Pons (tissue), 1 donor: ENCODE measurements at regions not wholly inside any gene's neighbourhood (a gene's known extent, or its start where the extent isn't known, plus 50 kb on each side); places are given as distances from the start of the nearest gene placed in this dataset.

Source experiments
- DNase-seq: peaks from one replicate; pipeline ENCODE4 v3.0.0-alpha.2; 2016; ENCODE audit warnings: low spot score

DNA sequence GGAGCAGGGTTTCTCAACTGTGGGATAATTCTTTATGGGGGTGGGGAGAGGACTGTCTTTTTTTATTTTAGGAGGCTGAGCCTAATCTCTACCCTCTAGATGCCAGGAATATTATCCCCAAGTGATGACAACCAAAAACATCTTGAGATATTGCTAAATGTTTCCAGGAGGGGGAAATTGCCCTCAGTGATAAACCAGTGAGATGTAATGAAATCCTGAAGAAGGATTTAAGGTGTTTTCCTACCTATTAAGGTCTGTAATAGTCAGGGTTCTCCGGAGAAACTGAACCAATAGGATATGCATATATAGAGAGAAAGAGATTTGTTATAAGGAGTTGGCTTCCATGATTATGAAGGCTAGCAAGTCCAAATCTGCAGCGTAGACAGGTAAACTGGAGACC is 208.3 kb upstream of the MIR17HG start:
- DNase-seq, result no peak

DNA sequence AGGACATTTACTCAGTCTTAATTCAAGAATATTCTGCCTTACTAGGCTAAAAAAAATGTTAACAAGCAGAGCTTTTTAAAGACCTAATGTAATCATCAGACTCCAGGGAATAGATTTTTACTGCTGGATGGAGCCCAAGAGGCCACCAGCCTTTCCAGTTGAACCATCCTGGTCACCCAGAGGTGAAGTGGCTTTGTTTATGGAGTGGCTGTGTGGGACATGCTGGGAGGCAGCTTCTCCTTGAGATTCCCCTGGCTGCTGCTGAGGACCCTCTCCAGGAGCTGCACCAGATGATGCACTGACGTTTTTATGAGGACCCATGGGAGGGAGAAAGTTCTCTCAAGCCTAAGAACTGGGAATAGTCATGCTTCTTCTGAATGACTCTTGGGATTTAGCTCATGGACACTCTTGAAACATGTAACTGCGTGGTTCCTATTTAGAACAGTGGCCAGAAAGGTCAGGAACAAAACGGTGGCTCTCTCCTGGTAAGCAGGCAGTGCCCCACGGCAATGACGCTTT is 205.9 kb upstream of the MIR17HG start:
- no peak for DNase-seq

- no peak for DNase-seq
Observed at GRCh38 chr13:91142572-91142971, 204.9 kb upstream of the MIR17HG start.

DNA sequence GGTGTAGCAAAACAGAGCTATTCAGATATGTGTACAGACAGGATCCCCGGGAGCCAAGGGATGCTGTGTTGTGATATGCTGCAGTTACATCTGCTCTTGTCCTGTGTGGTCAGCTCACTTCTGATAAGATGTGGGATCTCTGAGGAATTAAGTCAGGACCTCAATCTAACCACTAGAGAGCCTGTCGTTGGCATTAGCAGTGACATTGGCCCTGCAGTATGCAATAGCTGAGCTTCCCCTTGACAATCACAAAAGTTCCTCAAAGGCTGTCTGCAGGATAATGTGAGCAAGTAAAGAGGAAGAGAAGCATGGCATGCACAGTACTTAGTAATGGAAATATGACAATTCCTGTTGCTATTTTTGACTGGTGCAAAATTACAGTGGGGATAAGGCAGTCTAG is 203.4 kb upstream of the MIR17HG start:
- DNase-seq, result peak; percentile 24

DNA sequence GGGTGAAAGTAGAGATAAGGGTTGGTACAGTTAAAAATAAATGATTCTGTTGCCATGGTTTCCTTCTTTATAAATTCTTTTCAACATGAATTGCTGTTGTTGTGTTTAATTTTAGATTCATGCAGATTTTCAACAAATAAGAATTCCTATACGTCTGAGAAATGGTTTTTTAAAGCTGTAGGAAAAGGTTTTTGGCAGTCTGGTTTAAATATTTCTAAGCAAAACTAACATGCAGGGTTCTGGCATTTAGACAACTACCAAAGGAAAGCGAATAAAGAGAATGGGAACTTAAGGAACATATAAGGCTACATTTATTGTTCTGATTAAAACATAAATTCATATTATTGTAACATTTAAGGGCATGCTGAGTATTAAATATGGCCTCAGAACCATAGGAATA is 203.0 kb upstream of the MIR17HG start:
- DNase-seq, result no peak

GRCh38 chr13:91145571-91146205 is 201.8 kb upstream of the MIR17HG start:
- DNase-seq, result no peak

- no peak for DNase-seq
Observed at GRCh38 chr13:91146601-91147000, 200.9 kb upstream of the MIR17HG start.

GRCh38 chr13:91148098-91148497 is 199.4 kb upstream of the MIR17HG start:
- DNase-seq, result no peak

GRCh38 chr13:91151921-91152320 is 195.6 kb upstream of the MIR17HG start:
- no peak for DNase-seq

DNA sequence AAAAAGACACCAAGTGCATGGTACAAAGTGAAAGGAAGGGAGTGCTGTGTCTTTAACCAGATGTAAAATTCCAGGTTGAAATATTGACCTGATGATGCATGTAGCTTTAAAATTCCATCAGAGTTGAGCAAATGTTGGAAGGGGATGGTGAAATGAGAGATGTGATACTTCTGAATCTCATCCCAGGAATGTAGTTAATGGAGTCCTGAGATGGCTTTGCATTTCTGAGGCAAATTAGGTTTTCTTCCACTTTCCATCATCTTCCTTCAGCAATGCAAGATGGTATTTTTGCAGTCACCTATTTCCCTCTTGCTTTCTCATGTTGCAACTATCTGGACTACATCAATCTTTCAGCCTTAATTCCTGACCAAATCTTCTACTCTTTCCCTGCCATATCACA is 194.1 kb upstream of the MIR17HG start:
- DNase-seq, result no peak

- peak; percentile 61 for DNase-seq
Observed at GRCh38 chr13:91154558-91155353, 192.7 kb upstream of the MIR17HG start.

DNA sequence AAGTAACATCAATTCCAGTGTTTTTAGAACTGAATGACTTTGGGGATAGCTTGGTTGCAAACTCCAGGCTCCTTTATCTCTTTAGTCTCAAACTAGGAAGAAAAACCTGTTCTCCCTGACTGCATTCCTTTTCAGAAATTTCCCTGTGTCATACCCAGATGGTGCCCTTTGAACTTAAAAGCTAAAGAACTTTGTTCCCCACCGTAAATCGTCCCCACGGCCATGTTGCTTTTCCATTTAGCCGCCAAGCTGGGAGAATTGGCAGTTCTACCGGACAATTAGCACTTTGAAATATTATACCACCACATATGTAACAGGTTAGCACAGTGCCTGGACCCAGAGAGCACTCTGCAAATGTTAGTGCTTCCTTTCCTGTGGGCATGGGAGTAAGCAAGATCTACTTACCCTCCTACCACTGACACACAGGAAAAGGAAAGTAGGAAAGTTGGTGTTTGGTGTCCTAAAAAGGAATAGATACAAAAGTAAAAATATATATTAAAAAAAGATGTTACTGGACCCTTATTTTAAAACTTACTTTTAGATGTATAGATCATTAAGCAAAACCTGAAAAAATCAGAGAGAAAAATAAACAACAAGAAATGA is 191.9 kb upstream of the MIR17HG start:
- DNase-seq, result no peak

GRCh38 chr13:91157273-91158016 is 190.0 kb upstream of the MIR17HG start:
- no peak for DNase-seq

GRCh38 chr13:91158017-91158395 is 189.5 kb upstream of the MIR17HG start:
- DNase-seq, result no peak

DNA sequence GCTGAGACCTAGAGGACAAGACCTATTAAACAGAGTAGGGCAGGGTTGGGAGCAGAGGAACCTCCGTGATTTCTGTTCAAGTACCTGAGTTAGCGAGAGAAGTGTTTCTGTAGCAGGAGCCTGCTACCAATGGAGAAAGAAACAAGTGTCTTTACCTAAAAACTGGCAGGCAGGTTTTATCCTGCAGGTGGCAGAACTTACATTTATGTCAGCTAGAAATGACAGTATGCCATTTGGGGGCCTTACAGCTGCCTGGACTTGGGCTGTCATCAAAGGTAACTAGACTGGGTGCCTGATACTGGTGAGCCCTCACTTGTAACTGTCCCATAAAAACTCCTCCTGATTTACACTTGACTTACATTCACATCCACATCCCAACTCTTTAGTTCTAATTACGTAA is 185.3 kb upstream of the MIR17HG start:
- no peak for DNase-seq

- DNase-seq, result no peak
Observed at GRCh38 chr13:91162589-91162988, 184.9 kb upstream of the MIR17HG start.

DNA sequence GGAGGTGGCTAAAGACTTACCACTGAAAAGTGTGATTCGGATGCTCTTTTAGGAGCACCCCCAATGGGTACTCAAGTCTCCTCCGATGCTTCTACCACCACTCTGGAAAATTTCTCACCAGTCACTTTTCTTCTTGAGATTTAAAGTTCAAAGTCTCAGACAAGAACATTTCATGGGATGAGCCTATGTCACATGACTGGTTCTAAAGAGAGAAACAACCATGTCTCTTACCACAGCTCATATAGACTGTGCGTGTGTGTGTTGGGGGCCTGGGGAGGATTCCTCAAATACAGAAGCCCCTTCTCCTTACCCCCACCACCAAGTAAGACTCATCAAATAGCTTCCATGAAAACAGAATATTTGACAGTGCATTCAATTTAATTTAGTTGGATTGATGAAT is 181.7 kb upstream of the MIR17HG start:
- no peak for DNase-seq

- DNase-seq, result no peak
Observed at GRCh38 chr13:91166714-91167511, 180.6 kb upstream of the MIR17HG start.

DNA sequence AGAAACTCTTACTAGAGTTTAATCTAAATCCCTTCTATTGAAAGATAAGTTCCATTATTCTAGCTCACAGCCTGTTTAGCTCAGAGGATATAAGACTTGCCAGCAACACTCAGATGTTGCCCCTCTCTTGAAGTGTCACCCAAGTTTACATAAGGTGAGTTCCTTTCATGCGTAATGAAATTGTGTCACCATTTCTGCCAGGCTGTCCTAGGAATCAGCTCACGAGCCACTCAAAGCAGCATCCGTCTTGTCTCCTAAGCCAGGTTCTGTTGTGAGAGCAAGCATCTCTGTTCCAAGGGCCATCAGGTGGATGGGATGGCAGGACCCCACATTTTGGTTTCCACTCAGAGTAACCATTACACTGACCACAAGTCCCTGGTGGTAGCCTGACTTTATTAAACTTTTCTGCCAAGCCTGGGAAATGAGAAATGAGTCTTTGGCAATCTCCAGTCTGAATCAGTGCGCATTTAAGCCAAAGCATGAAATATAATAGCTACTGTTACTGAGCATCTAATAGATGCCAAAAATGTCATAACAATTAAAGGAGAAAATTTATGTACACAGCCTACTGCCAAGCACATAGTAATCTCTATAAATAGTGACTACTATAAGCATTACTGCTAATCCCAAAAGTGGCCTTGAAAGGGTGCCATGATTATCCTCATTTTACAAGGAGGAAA is 179.6 kb upstream of the MIR17HG start:
- no peak for DNase-seq

GRCh38 chr13:91168386-91168711 is 179.1 kb upstream of the MIR17HG start:
- no peak for DNase-seq
